HG03442 (cell line): ENCODE measurements at regions not wholly inside any gene's neighbourhood (a gene's known extent, or its start where the extent isn't known, plus 50 kb on each side); places are given as distances from the start of the nearest gene placed in this dataset.
"Not testable (repeated sequence)": the region's sequence is repeated elsewhere in the genome, so short reads cannot be mapped to it uniquely, and the experiment has no call there.

Source experiments
- ATAC-seq: cut with Tn5 transposase; IDR thresholded peaks from one replicate; pipeline ENCODE4 v1.9.1; 2021; ENCODE audit warnings: mild to moderate bottlenecking, moderate library complexity; ENCODE audit not compliant: unreplicated experiment

- ATAC-seq: no peak
These were observed 247.0 kb upstream of the MAF start for GRCh38 chr16:79847569-79847968.

GRCh38 chr16:79847101-79847500, 246.6 kb upstream of the MAF start:
- no peak for ATAC-seq

GRCh38 chr16:79845734-79846135, 245.2 kb upstream of the MAF start:
- no peak for ATAC-seq

GRCh38 chr16:79845033-79845733, 244.6 kb upstream of the MAF start:
- peak; percentile 81 for ATAC-seq

GRCh38 chr16:79844603-79845002, 244.1 kb upstream of the MAF start:
- no peak for ATAC-seq

GRCh38 chr16:79843631-79844043, 243.1 kb upstream of the MAF start:
- peak; percentile 55 for ATAC-seq

GRCh38 chr16:79843145-79843544, 242.6 kb upstream of the MAF start:
- no peak for ATAC-seq

GRCh38 chr16:79842197-79842596, 241.7 kb upstream of the MAF start:
- ATAC-seq: no peak

- ATAC-seq: no peak
These were observed 239.2 kb upstream of the MAF start for GRCh38 chr16:79839466-79840341.

GRCh38 chr16:79838496-79839259, 238.1 kb upstream of the MAF start:
- ATAC-seq: no peak

GRCh38 chr16:79836144-79836543, 235.6 kb upstream of the MAF start:
- no peak for ATAC-seq

GRCh38 chr16:79835194-79835593, 234.7 kb upstream of the MAF start:
- no peak for ATAC-seq

- ATAC-seq: no peak
These were observed 234.2 kb upstream of the MAF start for GRCh38 chr16:79834720-79835119.

GRCh38 chr16:79834003-79834402, 233.5 kb upstream of the MAF start:
- not testable (repeated sequence) for ATAC-seq

GRCh38 chr16:79833559-79833958, 233.0 kb upstream of the MAF start:
- ATAC-seq: no peak

GRCh38 chr16:79826732-79827475, 226.4 kb upstream of the MAF start:
- ATAC-seq: no peak

- ATAC-seq: no peak
These were observed 224.5 kb upstream of the MAF start for GRCh38 chr16:79825002-79825401.

- no peak for ATAC-seq
These were observed 223.1 kb upstream of the MAF start for GRCh38 chr16:79823639-79824038.

GRCh38 chr16:79821911-79822310, 221.4 kb upstream of the MAF start:
- ATAC-seq: no peak

- no peak for ATAC-seq
These were observed 215.6 kb upstream of the MAF start for GRCh38 chr16:79816081-79816497.

- no peak for ATAC-seq
These were observed 214.5 kb upstream of the MAF start for GRCh38 chr16:79815049-79815448.
